BJ (cell line): ENCODE measurements at regions not wholly inside any gene's neighbourhood (a gene's known extent, or its start where the extent isn't known, plus 50 kb on each side); places are given as distances from the start of the nearest gene placed in this dataset.

Source experiments
- CTCF ChIA-PET: fragments of 350-600 bp; formaldehyde crosslinking; extraction: SDS; loops from one replicate; lab custom pipeline; 2021; ENCODE audit warnings: antibody characterized with exemption, inconsistent platforms; lab: Yijun Ruan, JAX
- POLR2A ChIA-PET: fragments of 300-600 bp; sonication (Branson Sonifier 250); formaldehyde crosslinking; extraction: SDS; loops from one replicate; lab custom pipeline; 2021; ENCODE audit warnings: antibody characterized with exemption; lab: Charles Lee
- DNase-seq: peaks from one replicate; pipeline ENCODE4 v3.0.0-alpha.2; 2011; ENCODE audit warnings: low read depth
- H3K27me3 ChIP-seq: 2 replicates; pipeline ENCODE4 v1.6.0; 2011; ENCODE audit warnings: low read length; ENCODE audit not compliant: control insufficient read depth, insufficient read depth
- H3K36me3 ChIP-seq: 2 replicates; pipeline ENCODE4 v1.5.1; 2011; ENCODE audit warnings: low read length; ENCODE audit not compliant: control insufficient read depth, insufficient read depth
- H3K4me3 ChIP-seq: 2 replicates; pipeline ENCODE4 v1.5.1; 2011; ENCODE audit warnings: low read depth, mild to moderate bottlenecking, control low read depth, low read length
- TF ChIP-seq, protein P1 (sequence below): IDR thresholded peaks from 2 replicates; pipeline ENCODE4 v1.5.1; 2011; ENCODE audit warnings: low read depth, mild to moderate bottlenecking, control low read depth, inconsistent platforms, low read length, moderate library complexity; ENCODE audit not compliant: insufficient read depth

DNA sequence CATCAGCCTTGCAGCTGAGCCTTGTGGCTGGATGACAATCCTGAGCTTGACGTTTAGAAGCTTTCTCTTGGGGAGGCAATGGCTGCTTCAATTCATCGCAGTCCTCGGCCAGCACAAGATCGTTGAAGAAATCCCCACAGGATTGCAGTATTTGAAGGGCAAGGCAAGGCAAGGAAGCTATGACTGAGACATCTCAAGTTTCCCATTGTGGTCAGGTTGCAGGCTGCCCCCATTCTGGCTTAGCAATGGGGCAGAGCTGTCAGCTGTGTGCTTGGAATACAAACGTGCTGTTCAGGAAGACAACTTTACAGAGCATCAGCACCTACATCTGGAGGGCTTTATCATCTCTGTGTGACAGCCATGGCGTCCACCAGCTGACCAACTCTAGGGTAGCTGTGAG is 275.9 kb upstream of the TBL1XR1 start:
- no peaks in the 10 kb centered on the region for H3K36me3 ChIP-seq
- no peaks in the 10 kb centered on the region for H3K27me3 ChIP-seq
- TF ChIP-seq, protein P1, sequence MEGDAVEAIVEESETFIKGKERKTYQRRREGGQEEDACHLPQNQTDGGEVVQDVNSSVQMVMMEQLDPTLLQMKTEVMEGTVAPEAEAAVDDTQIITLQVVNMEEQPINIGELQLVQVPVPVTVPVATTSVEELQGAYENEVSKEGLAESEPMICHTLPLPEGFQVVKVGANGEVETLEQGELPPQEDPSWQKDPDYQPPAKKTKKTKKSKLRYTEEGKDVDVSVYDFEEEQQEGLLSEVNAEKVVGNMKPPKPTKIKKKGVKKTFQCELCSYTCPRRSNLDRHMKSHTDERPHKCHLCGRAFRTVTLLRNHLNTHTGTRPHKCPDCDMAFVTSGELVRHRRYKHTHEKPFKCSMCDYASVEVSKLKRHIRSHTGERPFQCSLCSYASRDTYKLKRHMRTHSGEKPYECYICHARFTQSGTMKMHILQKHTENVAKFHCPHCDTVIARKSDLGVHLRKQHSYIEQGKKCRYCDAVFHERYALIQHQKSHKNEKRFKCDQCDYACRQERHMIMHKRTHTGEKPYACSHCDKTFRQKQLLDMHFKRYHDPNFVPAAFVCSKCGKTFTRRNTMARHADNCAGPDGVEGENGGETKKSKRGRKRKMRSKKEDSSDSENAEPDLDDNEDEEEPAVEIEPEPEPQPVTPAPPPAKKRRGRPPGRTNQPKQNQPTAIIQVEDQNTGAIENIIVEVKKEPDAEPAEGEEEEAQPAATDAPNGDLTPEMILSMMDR = no peak
- no peak for DNase-seq
- ChIA-PET POLR2A (no interaction called here), CTCF (no interaction called here)
- H3K4me3 ChIP-seq = no peak overlapping the region

DNA sequence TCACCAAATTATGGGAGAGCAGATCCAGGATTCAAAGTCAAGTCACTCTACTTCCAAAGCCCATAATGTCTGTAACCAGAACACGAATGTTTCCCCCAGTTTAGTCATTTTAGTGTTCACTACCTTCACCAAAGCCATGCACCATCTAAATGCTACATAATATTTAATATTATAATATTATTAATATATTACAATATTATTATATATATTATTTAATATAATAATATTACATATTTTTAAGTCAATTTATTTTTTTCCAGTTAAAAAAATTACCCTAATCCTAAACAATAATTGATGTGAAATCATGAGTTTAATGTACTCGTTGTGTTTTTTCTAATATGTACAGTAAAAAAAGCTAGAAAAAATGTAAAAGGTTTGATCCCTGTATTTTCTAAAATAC is 276.6 kb upstream of the TBL1XR1 start:
- DNase-seq = no peak
- POLR2A ChIA-PET = no interaction called here

DNA sequence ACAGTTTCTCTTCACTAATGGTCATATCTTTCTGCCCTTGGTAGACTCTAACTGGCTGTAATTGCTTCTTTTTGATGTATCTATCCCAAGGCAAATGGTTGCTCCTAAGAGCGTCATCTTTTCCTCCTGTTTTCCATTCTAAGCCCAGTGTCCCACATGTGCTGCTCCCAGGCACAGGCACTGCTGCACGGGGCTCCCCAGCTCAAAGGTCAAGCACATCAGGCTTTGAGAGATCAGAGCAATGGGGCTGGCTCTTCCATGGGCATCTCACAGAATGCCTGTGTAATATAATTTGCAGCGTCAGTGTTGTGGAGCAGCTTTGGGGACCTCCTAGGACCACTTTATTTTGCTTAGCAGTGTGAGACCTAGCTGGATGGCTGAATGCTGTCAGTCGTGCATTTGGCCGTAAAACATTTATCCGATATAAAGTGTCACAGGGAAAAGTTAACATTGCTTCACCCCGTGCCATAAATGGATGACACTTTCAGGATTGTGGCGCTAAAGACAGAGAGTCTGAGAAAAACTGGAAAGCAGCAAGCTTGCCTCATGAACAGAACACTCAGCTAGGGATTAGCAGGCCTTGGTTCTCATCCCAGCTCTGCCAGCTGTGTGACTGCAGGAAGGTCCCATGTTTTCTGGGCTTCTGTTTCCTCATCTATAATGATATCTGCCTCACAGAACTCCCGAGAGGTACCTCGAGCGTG is 277.5 kb upstream of the TBL1XR1 start:
- DNase-seq = no peak
- CTCF ChIA-PET = interaction anchor here (0.8 to 1.2 kb wide), 2 partner anchors 13 to 17 kb away, joined by 3 to 4 read pairs; no protein-coding TSS in a partner anchor
- no peak overlapping the region for H3K4me3 ChIP-seq
- TF ChIP-seq, protein P1 = no peak
- POLR2A ChIA-PET = no interaction called here
- H3K27me3 ChIP-seq = no peaks in the 10 kb centered on the region
- H3K36me3 ChIP-seq = no peaks in the 10 kb centered on the region

More for the DNA sequence above, 276.6 kb upstream of the TBL1XR1 start:
- TF ChIP-seq, protein P1 = no peak
- no peaks in the 10 kb centered on the region for H3K27me3 ChIP-seq
- H3K4me3 ChIP-seq = no peak overlapping the region
- H3K36me3 ChIP-seq = no peaks in the 10 kb centered on the region
- CTCF ChIA-PET = no interaction called here

DNA sequence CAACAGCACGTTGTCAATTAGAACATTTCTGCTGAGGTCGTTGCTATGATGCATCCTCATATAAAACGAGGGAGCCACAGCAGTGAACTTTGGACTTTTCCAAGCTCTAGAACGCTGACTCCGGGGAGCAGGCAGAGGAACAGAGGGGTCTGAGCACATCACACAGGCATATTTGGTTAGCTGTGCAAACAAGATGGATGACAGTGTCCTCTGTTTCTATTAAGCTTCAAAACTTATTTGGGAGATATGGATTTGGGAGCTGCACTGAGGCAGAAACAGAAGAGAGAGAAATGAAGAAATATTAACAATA is 278.0 kb upstream of the TBL1XR1 start:
- DNase-seq = no peak
- ChIA-PET CTCF (interaction anchor here (0.8 to 1.2 kb wide), 2 partner anchors 12 to 17 kb away, joined by 3 to 4 read pairs; no protein-coding TSS in a partner anchor), POLR2A (no interaction called here)
- Histone ChIP-seq H3K4me3 (no peak overlapping the region), H3K36me3 (no peaks in the 10 kb centered on the region), H3K27me3 (no peaks in the 10 kb centered on the region)
- TF ChIP-seq, protein P1 = no peak

DNA sequence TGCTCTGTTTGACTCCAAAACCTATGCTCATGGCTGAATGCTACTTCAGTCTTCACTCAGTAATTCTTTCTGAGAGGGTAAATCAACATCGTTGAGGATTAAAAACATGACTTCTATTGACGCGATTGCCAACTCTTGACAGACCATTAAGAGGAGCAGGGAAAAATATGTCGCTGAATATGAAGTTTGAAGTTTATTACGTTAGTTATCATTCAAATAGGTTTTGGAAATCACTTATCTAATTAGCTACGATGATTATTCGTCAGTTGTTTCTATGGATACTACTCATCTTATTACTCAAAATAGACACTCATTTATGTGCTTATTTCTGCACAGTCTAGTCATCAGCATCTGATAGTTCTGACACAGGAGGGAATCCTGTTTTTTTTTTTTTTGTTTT is 279.2 kb upstream of the TBL1XR1 start:
- TF ChIP-seq, protein P1 = no peak
- no peaks in the 10 kb centered on the region for H3K27me3 ChIP-seq
- no peak for DNase-seq
- no peak overlapping the region for H3K4me3 ChIP-seq
- ChIA-PET POLR2A (no interaction called here), CTCF (interaction anchor here (0.6 to 0.7 kb wide), 2 partner anchors 215 to 470 kb away, joined by 3 to 4 read pairs; no protein-coding TSS in a partner anchor)
- no peaks in the 10 kb centered on the region for H3K36me3 ChIP-seq
